ENCODE measurements at regions not wholly inside any gene's neighbourhood (a gene's known extent, or its start where the extent isn't known, plus 50 kb on each side); places are given as distances from the start of the nearest gene placed in this dataset.

GRCh38 chr9:2263111-2263510, 248.0 kb downstream of the SMARCA2 start:
- ChIA-PET POLR2A (no interaction called here), CTCF (interaction anchor here (1.0 kb wide), 1 partner anchor 13 kb away, joined by 3 read pairs; no protein-coding TSS in a partner anchor)
- dilution Hi-C loops (cut with MboI; ENCODE audit: extremely low pct_ligation_motif_present, low sequenced_read_pairs): no loop called here
- Histone ChIP-seq H4K20me1 (replicated peaks; ENCODE audit: control insufficient read depth, extremely low read depth, insufficient read depth, low read length) (no peaks in the 10 kb centered on the region), H3K4me3 (replicated peaks in 1 of 3; ENCODE audit: insufficient read depth in 1 of 3, low read depth in 1 of 3, low read length in 3 of 3) (no peak overlapping the region), H3K79me2 (ENCODE audit: control insufficient read depth, insufficient read depth, low read length) (no peaks in the 10 kb centered on the region), H3K27ac (ENCODE audit: insufficient read depth, low read depth, low read length) (no peak overlapping the region), H3K4me1 (ENCODE audit: control insufficient read depth, extremely low read depth, insufficient read depth, low read length) (no peaks in the 10 kb centered on the region), H3K9me1 (replicated peaks; ENCODE audit: control insufficient read depth, extremely low read depth, insufficient read depth, low read length) (no peaks in the 10 kb centered on the region), H3K27me3 (ENCODE audit: control insufficient read depth in 2 of 2, insufficient read depth in 2 of 2, low read length in 2 of 2) (no peaks in the 10 kb centered on the region), H2AFZ (ENCODE audit: low read depth, low read length) (no peak overlapping the region), H3K9ac (replicated peaks; ENCODE audit: extremely low read depth, insufficient read depth, low read length) (no peak overlapping the region), H3K4me2 (ENCODE audit: insufficient read depth, low read length) (no peak overlapping the region), H3K9me3 (replicated peaks; ENCODE audit: control insufficient read depth, insufficient read depth, low read length) (no peaks in the 10 kb centered on the region), H3K36me3 (ENCODE audit: control insufficient read depth in 2 of 2, extremely low read depth in 1 of 2, insufficient read depth in 2 of 2, low read length in 2 of 2) (no peaks in the 10 kb centered on the region)
- intact Hi-C loops (cut with micrococcal nuclease): no loop called here
- FAIRE-seq (no peak), DNase-seq (ENCODE audit: low read depth, low spot score) (no peak)
- TF ChIP-seq POLR2A (IDR thresholded peaks at IDR 0.05; ENCODE audit: low read depth, low read length) (no peak), MAX (IDR thresholded peaks at IDR 0.05; ENCODE audit: insufficient read depth, insufficient read length) (no peak), GATA2 (IDR thresholded peaks at IDR 0.05; ENCODE audit: insufficient read depth, insufficient read length, low read depth, low read length) (no peak), CTCF (IDR thresholded peaks at IDR 0.05; ENCODE audit: extremely low read depth in 1 of 2, insufficient read depth in 1 of 2, low read depth in 1 of 2, low read length in 2 of 2) (no peak), JUN (IDR thresholded peaks at IDR 0.05; ENCODE audit: borderline replicate concordance, insufficient read depth, insufficient read length, low read depth) (no peak), POLR2AphosphoS5 (IDR thresholded peaks at IDR 0.05; ENCODE audit: insufficient read depth, low read depth, low read length) (no peak), FOS (IDR thresholded peaks at IDR 0.05; ENCODE audit: borderline replicate concordance, insufficient read depth, low read length) (no peak), EZH2 (IDR thresholded peaks at IDR 0.05; ENCODE audit: borderline replicate concordance, low read depth, low read length, severe bottlenecking) (no peak), MYC (IDR thresholded peaks at IDR 0.05; ENCODE audit: low read depth, low read length) (no peak)
- no TSS peak for BruUV-seq (replicated peaks)
